IMR-90 (cell line): ENCODE measurements at regions not wholly inside any gene's neighbourhood (a gene's known extent, or its start where the extent isn't known, plus 50 kb on each side); places are given as distances from the start of the nearest gene placed in this dataset.

Experiments used
- ATAC-seq: fragments of 200-7000 bp; cut with Tn5 transposase; 2 replicates; pipeline ENCODE4 v1.9.1; 2020; ENCODE audit warnings: low read depth, mild to moderate bottlenecking, moderate library complexity
- BruUV-seq: library from RNA; stranded (reverse); fragments of 400-500 nt; replicated peaks from 2 replicates; lab custom pipeline; 2021; lab: Mats Ljungman, UMichigan
- CTCF ChIA-PET: fragments of 300-600 bp; formaldehyde crosslinking; extraction: SDS; loops from one replicate; lab custom pipeline; 2021; ENCODE audit warnings: antibody characterized with exemption; lab: Yijun Ruan, JAX
- POLR2A ChIA-PET: fragments of 300-600 bp; sonication (Branson Sonifier 250); formaldehyde crosslinking; loops from one replicate; lab custom pipeline; 2022; ENCODE audit warnings: antibody characterized with exemption; ENCODE audit not compliant: unreplicated experiment; lab: Charles Lee
- DNase-seq: peaks from one replicate; pipeline ENCODE4 v3.0.0; 2013
- H2AFZ ChIP-seq: replicated peaks from 2 replicates; pipeline ENCODE3; 2013; ENCODE audit warnings: low read length, mild to moderate bottlenecking; ENCODE audit not compliant: poor library complexity
- H2AK5ac ChIP-seq: 2 replicates; pipeline ENCODE4 v1.6.1; 2013; ENCODE audit warnings: low read depth, low read length, inconsistent platforms
- H2AK9ac ChIP-seq: replicated peaks from 2 replicates; pipeline ENCODE3; 2013; ENCODE audit warnings: mild to moderate bottlenecking, low read depth, low read length, moderate library complexity; ENCODE audit not compliant: poor library complexity
- H2BK120ac ChIP-seq: 2 replicates; pipeline ENCODE4 v1.6.1; 2013; ENCODE audit warnings: low read depth, low read length, inconsistent platforms
- H2BK15ac ChIP-seq: 3 replicates; pipeline ENCODE4 v1.6.1; 2013; ENCODE audit warnings: low read depth, low read length, inconsistent platforms
- H2BK20ac ChIP-seq: 2 replicates; pipeline ENCODE4 v1.6.1; 2013; ENCODE audit warnings: low read depth, mild to moderate bottlenecking, inconsistent platforms, low read length, moderate library complexity
- H2BK5ac ChIP-seq: 2 replicates; pipeline ENCODE4 v1.6.1; 2013; ENCODE audit warnings: mild to moderate bottlenecking, low read depth, low read length, inconsistent platforms; ENCODE audit not compliant: poor library complexity, severe bottlenecking
- H3K14ac ChIP-seq: replicated peaks from 2 replicates; pipeline ENCODE4 v1.6.1; 2013; ENCODE audit warnings: low read depth, low read length, inconsistent platforms
- H3K18ac ChIP-seq: 2 replicates; pipeline ENCODE4 v1.6.1; 2013; ENCODE audit warnings: low read depth, low read length, control low read depth
- H3K23ac ChIP-seq: 2 replicates; pipeline ENCODE4 v1.6.1; 2013; ENCODE audit warnings: low read depth, low read length, inconsistent platforms
- H3K27ac ChIP-seq: 2 replicates; pipeline ENCODE4 v1.5.1; 2013; ENCODE audit warnings: mild to moderate bottlenecking, control low read depth, low read length; ENCODE audit not compliant: insufficient read depth
- H3K27me3 ChIP-seq: 2 replicates; pipeline ENCODE4 v1.6.1; 2013; ENCODE audit warnings: low read length; ENCODE audit not compliant: control insufficient read depth, insufficient read depth
- H3K36me3 ChIP-seq: 2 replicates; pipeline ENCODE4 v1.6.1; 2013; ENCODE audit warnings: low read length, mixed read lengths; ENCODE audit not compliant: control insufficient read depth, insufficient read depth
- H3K4ac ChIP-seq: 2 replicates; pipeline ENCODE4 v1.6.1; 2013; ENCODE audit warnings: low read depth, low read length, inconsistent platforms
- H3K4me1 ChIP-seq: 2 replicates; pipeline ENCODE4 v1.6.1; 2013; ENCODE audit warnings: low read length, mixed read lengths; ENCODE audit not compliant: control insufficient read depth, insufficient read depth
- H3K4me2 ChIP-seq: 2 replicates; pipeline ENCODE4 v1.6.1; 2013; ENCODE audit warnings: low read depth, mild to moderate bottlenecking, control low read depth, low read length, moderate library complexity
- H3K4me3 ChIP-seq: 2 replicates; pipeline ENCODE4 v1.5.1; 2013; ENCODE audit warnings: low read depth, mild to moderate bottlenecking, control low read depth, low read length, moderate library complexity; ENCODE audit not compliant: insufficient read depth
- H3K56ac ChIP-seq: 2 replicates; pipeline ENCODE4 v1.6.1; 2013; ENCODE audit warnings: low read length, inconsistent platforms; ENCODE audit not compliant: insufficient read depth; ENCODE audit errors: extremely low read depth
- H3K79me1 ChIP-seq, 2 experiments: 2 replicates each; pipeline ENCODE4 v1.6.1; 2013; ENCODE audit warnings: low read length in 2 of 2, inconsistent platforms in 1 of 2, low read depth in 1 of 2
- H3K9ac ChIP-seq: 2 replicates; pipeline ENCODE4 v1.6.1; 2013; ENCODE audit warnings: low read depth, low read length, control low read depth
- H3K9me1 ChIP-seq: 2 replicates; pipeline ENCODE4 v1.6.1; 2013; ENCODE audit warnings: low read length, inconsistent platforms; ENCODE audit not compliant: insufficient read depth
- H3K9me3 ChIP-seq: 2 replicates; pipeline ENCODE4 v1.6.1; 2013; ENCODE audit warnings: low read length; ENCODE audit not compliant: control insufficient read depth, insufficient read depth
- H4K20me1 ChIP-seq: 2 replicates; pipeline ENCODE4 v1.6.1; 2013; ENCODE audit warnings: low read length, inconsistent platforms; ENCODE audit not compliant: insufficient read depth
- H4K5ac ChIP-seq: 2 replicates; pipeline ENCODE4 v1.6.1; 2013; ENCODE audit warnings: mild to moderate bottlenecking, low read depth, low read length, control low read depth
- H4K8ac ChIP-seq, 2 experiments: 2 replicates each; pipeline ENCODE4 v1.6.1; 2013; ENCODE audit warnings: low read depth in 2 of 2, low read length in 2 of 2, control low read depth in 1 of 2, inconsistent platforms in 1 of 2
- H4K91ac ChIP-seq: 2 replicates; pipeline ENCODE4 v1.6.1; 2013; ENCODE audit warnings: low read depth, low read length, inconsistent platforms; ENCODE audit not compliant: insufficient read depth
- MAZ ChIP-seq: IDR thresholded peaks from 2 replicates; pipeline ENCODE4 v1.6.1; 2012; ENCODE audit warnings: low read depth, mild to moderate bottlenecking, low read length, improper control_type of control experiment, moderate library complexity, borderline replicate concordance
- MXI1 ChIP-seq: IDR thresholded peaks from 2 replicates; pipeline ENCODE4 v1.6.1; 2012; ENCODE audit warnings: low read depth, mild to moderate bottlenecking, low read length, moderate library complexity, borderline replicate concordance
- NFE2L2 ChIP-seq: fragments of 150-350 bp; IDR thresholded peaks from 2 replicates; pipeline ENCODE4 v1.6.1; 2016; ENCODE audit warnings: low read depth, mild to moderate bottlenecking, low read length
- POLR2A ChIP-seq: IDR thresholded peaks from 2 replicates; pipeline ENCODE4 v1.6.1; 2012; ENCODE audit warnings: mild to moderate bottlenecking, low read depth, low read length
- RFX5 ChIP-seq: IDR thresholded peaks from 2 replicates; pipeline ENCODE4 v1.8.0; 2012; ENCODE audit warnings: low read depth, mild to moderate bottlenecking, low read length, moderate library complexity
- WGBS, 2 experiments: methylation state at CpG; one replicate each; pipeline versions ENCODE4 v1.1.5 to v1.1.7; 2013; ENCODE audit warnings: missing lambda C conversion rate in 2 of 2; ENCODE audit not compliant: insufficient read length in 1 of 2; ENCODE audit errors: extremely low coverage in 2 of 2; 5-methylcytosine and 5-hydroxymethylcytosine counted together
- dilution Hi-C: fragments of 300-500 bp; cut with HindIII; formaldehyde crosslinking; loops from one replicate; pipeline ENCODE4 v1.14.3; 2018; ENCODE audit warnings: low sequenced_read_pairs; ENCODE audit not compliant: unreplicated experiment
- in situ Hi-C: fragments of 300-500 bp; cut with MboI; formaldehyde crosslinking; loops from 3 replicates; pipeline ENCODE4 v1.14.3; 2019; ENCODE audit warnings: low sequenced_read_pairs, inconsistent platforms, mixed read lengths
- intact Hi-C: fragments of 100-400 bp; cut with micrococcal nuclease; formaldehyde crosslinking; loops from 2 replicates; pipeline ENCODE4 v1.10.0; 2022
- TF ChIP-seq, protein P1 (sequence below): fragments of 150-350 bp; IDR thresholded peaks from 2 replicates; pipeline ENCODE4 v1.6.1; 2016; ENCODE audit warnings: low read depth, mild to moderate bottlenecking, low read length, moderate library complexity, borderline replicate concordance

DNA sequence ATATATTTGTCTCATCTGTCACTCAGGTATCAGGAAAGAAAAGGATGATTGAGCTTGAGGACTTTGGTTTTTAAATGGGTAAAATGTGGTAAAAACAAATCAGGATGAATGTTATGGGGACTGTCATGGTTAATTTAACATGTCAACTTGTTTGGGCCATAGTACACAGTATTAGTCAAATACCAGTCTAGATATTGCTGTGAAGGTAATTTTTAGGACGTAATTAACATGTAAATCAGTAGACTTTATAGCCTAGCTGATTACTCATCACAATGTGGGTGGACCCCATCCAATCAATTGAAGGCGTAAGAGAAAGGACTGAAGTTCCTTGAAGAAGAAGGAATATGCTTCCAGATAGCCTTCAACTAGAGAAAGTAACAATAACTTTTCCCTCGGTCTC is 275.7 kb upstream of the ZNF804A start:
- no peaks in the 10 kb centered on the region for H3K27me3 ChIP-seq
- DNase-seq: no peak
- in situ Hi-C loops (no loop called here), intact Hi-C loops (no loop called here), dilution Hi-C loops (no loop called here)
- H2AFZ ChIP-seq: no peak overlapping the region
- H3K4me2 ChIP-seq: no peak overlapping the region
- no peak overlapping the region for H3K27ac ChIP-seq
- H3K9me3 ChIP-seq: 0 out of 2 replicates have a peak, but pooled peaks cover 2% of the 10 kb centered on the region
- H4K91ac ChIP-seq: no peak overlapping the region
- no CpG with 5 or more reads among the region's 3 CpGs for WGBS, 2 experiments
- no peak overlapping the region for H3K56ac ChIP-seq
- H2BK5ac ChIP-seq: no peak overlapping the region
- no peak overlapping the region for H3K4ac ChIP-seq
- H3K14ac ChIP-seq: no peak overlapping the region
- H2AK9ac ChIP-seq: no peak overlapping the region
- no TSS peak for BruUV-seq
- H2BK20ac ChIP-seq: no peak overlapping the region
- TF ChIP-seq POLR2A (no peak), MXI1 (no peak), NFE2L2 (no peak), RFX5 (no peak), MAZ (no peak)
- TF ChIP-seq, protein P1, sequence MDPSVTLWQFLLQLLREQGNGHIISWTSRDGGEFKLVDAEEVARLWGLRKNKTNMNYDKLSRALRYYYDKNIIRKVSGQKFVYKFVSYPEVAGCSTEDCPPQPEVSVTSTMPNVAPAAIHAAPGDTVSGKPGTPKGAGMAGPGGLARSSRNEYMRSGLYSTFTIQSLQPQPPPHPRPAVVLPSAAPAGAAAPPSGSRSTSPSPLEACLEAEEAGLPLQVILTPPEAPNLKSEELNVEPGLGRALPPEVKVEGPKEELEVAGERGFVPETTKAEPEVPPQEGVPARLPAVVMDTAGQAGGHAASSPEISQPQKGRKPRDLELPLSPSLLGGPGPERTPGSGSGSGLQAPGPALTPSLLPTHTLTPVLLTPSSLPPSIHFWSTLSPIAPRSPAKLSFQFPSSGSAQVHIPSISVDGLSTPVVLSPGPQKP: no peak
- no peak overlapping the region for H3K4me3 ChIP-seq
- no peak for ATAC-seq
- no peaks in the 10 kb centered on the region for H3K4me1 ChIP-seq
- H3K79me1 ChIP-seq: no peaks in the 10 kb centered on the region
- no peaks in the 10 kb centered on the region for H3K36me3 ChIP-seq
- no peak overlapping the region for H2BK15ac ChIP-seq
- H3K9me1 ChIP-seq: no peaks in the 10 kb centered on the region
- H3K18ac ChIP-seq: no peak overlapping the region
- H3K9ac ChIP-seq: no peak overlapping the region
- H4K8ac ChIP-seq: no peak overlapping the region
- no peaks in the 10 kb centered on the region for H4K20me1 ChIP-seq
- no peak overlapping the region for H2AK5ac ChIP-seq
- ChIA-PET CTCF (no interaction called here), POLR2A (no interaction called here)
- no peak overlapping the region for H2BK120ac ChIP-seq
- no peak overlapping the region for H3K23ac ChIP-seq
- H4K5ac ChIP-seq: no peak overlapping the region
